ENCODE measurements at regions not wholly inside any gene's neighbourhood (a gene's known extent, or its start where the extent isn't known, plus 50 kb on each side); places are given as distances from the start of the nearest gene placed in this dataset.

GRCh38 chr13:56864451-56864850, 276.3 kb upstream of the PRR20A start:
- no peak for DNase-seq (ENCODE audit: extremely low spot score)
- ChIA-PET POLR2A (no interaction called here), CTCF (no interaction called here)
- TF ChIP-seq ARNT (IDR thresholded peaks at IDR 0.05): no peak
- TF ChIP-seq TARDBP (IDR thresholded peaks at IDR 0.05): no peak

DNA sequence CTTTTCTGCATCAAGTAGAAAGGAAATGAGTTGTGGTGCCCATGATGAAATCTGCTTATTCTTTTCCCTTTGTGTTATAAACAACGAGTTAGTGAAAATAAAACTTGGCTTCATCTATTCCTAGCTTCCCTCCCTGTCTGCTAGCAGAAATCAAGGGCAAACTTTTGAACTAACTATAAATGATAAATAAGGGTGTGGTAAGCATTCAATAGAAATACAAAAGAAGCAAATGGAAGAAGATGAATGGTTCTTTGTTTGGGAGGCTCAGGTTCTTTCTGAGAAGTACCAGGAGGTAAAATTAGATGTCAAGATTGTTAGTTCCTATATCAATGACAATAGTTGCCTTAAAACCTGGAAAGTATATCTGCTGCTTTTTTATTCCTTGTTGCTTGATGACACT, 275.3 kb upstream of the PRR20A start:
- POLR2A ChIA-PET: no interaction called here
- CTCF ChIA-PET: no interaction called here
- TF ChIP-seq FOXA1 (IDR thresholded peaks at IDR 0.05) (no peak), SP1 (IDR thresholded peaks at IDR 0.05) (no peak), ARNT (IDR thresholded peaks at IDR 0.05) (no peak)
- no peak for DNase-seq (ENCODE audit: extremely low spot score)

DNA sequence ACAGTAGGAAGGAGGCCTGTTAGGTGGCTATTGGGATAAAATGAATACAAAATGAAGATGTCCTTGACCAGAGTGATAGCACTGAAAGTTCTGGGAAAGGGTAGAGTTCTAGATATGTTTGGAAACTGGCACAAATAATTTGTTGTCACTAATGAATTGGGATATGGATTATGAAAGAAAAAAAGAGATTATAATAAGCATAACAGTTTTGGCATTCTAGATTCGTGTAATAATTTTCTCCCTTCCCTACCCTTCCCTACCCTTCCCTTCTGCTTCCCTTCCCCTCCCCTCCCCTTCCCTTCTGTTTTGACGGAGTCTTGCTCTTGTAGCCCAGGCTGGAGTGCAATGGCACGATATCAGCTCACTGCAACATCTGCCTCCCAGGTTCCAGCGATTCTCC, 271.0 kb upstream of the PRR20A start:
- TF ChIP-seq SP1 (IDR thresholded peaks at IDR 0.05) (no peak), SUZ12 (IDR thresholded peaks at IDR 0.05) (no peak), ZNF384 (IDR thresholded peaks at IDR 0.05) (no peak), ELF4 (IDR thresholded peaks at IDR 0.05) (no peak), FOXA1 (IDR thresholded peaks at IDR 0.05) (no peak), LEF1 (IDR thresholded peaks at IDR 0.05; ENCODE audit: borderline replicate concordance) (no peak), FOXK2 (IDR thresholded peaks at IDR 0.05) (no peak), CTBP1 (IDR thresholded peaks at IDR 0.05; ENCODE audit: borderline replicate concordance) (no peak), HDGF (IDR thresholded peaks at IDR 0.05; ENCODE audit: borderline replicate concordance) (no peak), FOXM1 (IDR thresholded peaks at IDR 0.05; ENCODE audit: borderline replicate concordance) (no peak), TARDBP (IDR thresholded peaks at IDR 0.05) (no peak), NFRKB (IDR thresholded peaks at IDR 0.05) (no peak), ARNT (IDR thresholded peaks at IDR 0.05) (no peak), BHLHE40 (IDR thresholded peaks at IDR 0.05; ENCODE audit: borderline replicate concordance) (no peak), L3MBTL2 (conservative IDR thresholded peaks at IDR 0.05) (no peak), PKNOX1 (IDR thresholded peaks at IDR 0.05) (no peak)
- ChIA-PET POLR2A (no interaction called here), CTCF (no interaction called here)
- no peak for DNase-seq (ENCODE audit: extremely low spot score)

GRCh38 chr13:56886398-56886797, 254.3 kb upstream of the PRR20A start:
- no peak for TF ChIP-seq NFRKB (IDR thresholded peaks at IDR 0.05)
- TF ChIP-seq SUZ12 (IDR thresholded peaks at IDR 0.05): no peak
- no peak for TF ChIP-seq CTBP1 (IDR thresholded peaks at IDR 0.05; ENCODE audit: borderline replicate concordance)
- TF ChIP-seq L3MBTL2 (conservative IDR thresholded peaks at IDR 0.05): no peak
- no peak for TF ChIP-seq FOXK2 (IDR thresholded peaks at IDR 0.05)
- TF ChIP-seq ARNT (IDR thresholded peaks at IDR 0.05): no peak
- no peak for TF ChIP-seq BHLHE40 (IDR thresholded peaks at IDR 0.05; ENCODE audit: borderline replicate concordance)
- no peak for TF ChIP-seq FOXM1 (IDR thresholded peaks at IDR 0.05; ENCODE audit: borderline replicate concordance)
- no peak for TF ChIP-seq FOXA1 (IDR thresholded peaks at IDR 0.05)
- TF ChIP-seq ZNF384 (IDR thresholded peaks at IDR 0.05): no peak
- ChIA-PET POLR2A (no interaction called here), CTCF (no interaction called here)
- DNase-seq (ENCODE audit: extremely low spot score): no peak

GRCh38 chr13:56888455-56888854, 252.3 kb upstream of the PRR20A start:
- CTCF ChIA-PET: no interaction called here

DNA sequence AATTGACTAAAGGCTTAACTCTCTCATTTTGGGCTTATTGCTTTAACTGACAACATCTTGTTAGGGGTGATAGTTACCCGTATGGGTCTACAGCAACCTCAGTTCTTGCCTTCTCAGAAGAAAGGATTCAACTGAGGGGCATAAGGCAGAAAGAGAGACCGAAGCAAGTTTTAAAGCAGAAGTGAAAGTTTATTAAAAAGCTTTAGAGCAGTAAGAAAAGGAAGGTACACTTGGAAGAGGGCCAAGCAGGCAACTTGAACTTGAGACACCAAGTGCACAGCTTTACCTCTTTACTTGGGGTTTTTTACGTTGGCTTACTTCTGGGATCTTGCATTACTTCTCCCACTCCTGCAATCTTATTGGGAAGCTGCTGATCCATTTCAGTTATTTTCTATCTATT, 246.9 kb upstream of the PRR20A start:
- CTCF ChIA-PET: no interaction called here
- POLR2A ChIA-PET: no interaction called here
- DNase-seq (ENCODE audit: extremely low spot score): no peak
- TF ChIP-seq SUZ12 (IDR thresholded peaks at IDR 0.05) (no peak), LEF1 (IDR thresholded peaks at IDR 0.05; ENCODE audit: borderline replicate concordance) (no peak), L3MBTL2 (conservative IDR thresholded peaks at IDR 0.05) (no peak), SP1 (IDR thresholded peaks at IDR 0.05) (no peak), TARDBP (IDR thresholded peaks at IDR 0.05) (no peak), PKNOX1 (IDR thresholded peaks at IDR 0.05) (no peak), BHLHE40 (IDR thresholded peaks at IDR 0.05; ENCODE audit: borderline replicate concordance) (no peak), ARNT (IDR thresholded peaks at IDR 0.05) (no peak), CTBP1 (IDR thresholded peaks at IDR 0.05; ENCODE audit: borderline replicate concordance) (no peak), NFRKB (IDR thresholded peaks at IDR 0.05) (no peak), HDGF (IDR thresholded peaks at IDR 0.05; ENCODE audit: borderline replicate concordance) (no peak), FOXK2 (IDR thresholded peaks at IDR 0.05) (no peak), FOXM1 (IDR thresholded peaks at IDR 0.05; ENCODE audit: borderline replicate concordance) (no peak), ELF4 (IDR thresholded peaks at IDR 0.05) (no peak), ZNF384 (IDR thresholded peaks at IDR 0.05) (no peak), FOXA1 (IDR thresholded peaks at IDR 0.05) (no peak)

More at GRCh38 chr13:56888455-56888854, 252.3 kb upstream of the PRR20A start:
- POLR2A ChIA-PET: no interaction called here
- no peak for DNase-seq (ENCODE audit: extremely low spot score)
- TF ChIP-seq ZNF384 (IDR thresholded peaks at IDR 0.05) (no peak), NFRKB (IDR thresholded peaks at IDR 0.05) (no peak), TARDBP (IDR thresholded peaks at IDR 0.05) (no peak), FOXK2 (IDR thresholded peaks at IDR 0.05) (no peak)

GRCh38 chr13:56900549-56901279, 240.0 kb upstream of the PRR20A start:
- ChIA-PET POLR2A (no interaction called here), CTCF (no interaction called here)
- no peak for DNase-seq (ENCODE audit: extremely low spot score)
- TF ChIP-seq ARNT (IDR thresholded peaks at IDR 0.05): no peak
- TF ChIP-seq TARDBP (IDR thresholded peaks at IDR 0.05): no peak
- TF ChIP-seq NFRKB (IDR thresholded peaks at IDR 0.05): no peak
- no peak for TF ChIP-seq HDGF (IDR thresholded peaks at IDR 0.05; ENCODE audit: borderline replicate concordance)
- TF ChIP-seq BHLHE40 (IDR thresholded peaks at IDR 0.05; ENCODE audit: borderline replicate concordance): no peak
- no peak for TF ChIP-seq CTBP1 (IDR thresholded peaks at IDR 0.05; ENCODE audit: borderline replicate concordance)
- no peak for TF ChIP-seq ELF4 (IDR thresholded peaks at IDR 0.05)
- no peak for TF ChIP-seq FOXM1 (IDR thresholded peaks at IDR 0.05; ENCODE audit: borderline replicate concordance)
